ENCODE measurements at regions not wholly inside any gene's neighbourhood (a gene's known extent, or its start where the extent isn't known, plus 50 kb on each side); places are given as distances from the start of the nearest gene placed in this dataset.

- intact Hi-C loops (cut with DNase I; ENCODE audit: low total_unique reads): no loop called here
- Histone ChIP-seq H3K27ac (no peak overlapping the region), H3K4me3 (no peak overlapping the region), H3K36me3 (no peaks in the 10 kb centered on the region), H3K27me3 (no peaks in the 10 kb centered on the region), H3K4me1 (peaks cover 0 to 4% of the 10 kb centered on the region in 2 donors), H3K9me3 (no peaks in the 10 kb centered on the region)
- no peak for DNase-seq
- no peak for TF ChIP-seq POLR2A (IDR thresholded peaks at IDR 0.05)
Measured at GRCh38 chr14:26276757-26277156, 321.1 kb downstream of the NOVA1 start.

GRCh38 chr14:26265170-26265685 is 332.6 kb downstream of the NOVA1 start:
- no peak for DNase-seq

GRCh38 chr14:26261368-26262122 is 336.3 kb downstream of the NOVA1 start:
- no peak for TF ChIP-seq POLR2A (IDR thresholded peaks at IDR 0.05)
- TF ChIP-seq CTCF (IDR thresholded peaks at IDR 0.05): no peak
- Histone ChIP-seq H3K4me1 (no peaks in the 10 kb centered on the region), H3K9me3 (no peaks in the 10 kb centered on the region), H3K4me3 (no peak overlapping the region), H3K27me3 (no peaks in the 10 kb centered on the region), H3K27ac (no peak overlapping the region), H3K36me3 (no peaks in the 10 kb centered on the region)
- intact Hi-C loops (cut with DNase I; ENCODE audit: low total_unique reads): no loop called here
- no peak for DNase-seq

More at GRCh38 chr14:26265170-26265685, 332.6 kb downstream of the NOVA1 start:
- Histone ChIP-seq H3K9me3 (no peaks in the 10 kb centered on the region), H3K27ac (no peak overlapping the region), H3K4me1 (no peaks in the 10 kb centered on the region), H3K36me3 (no peaks in the 10 kb centered on the region), H3K27me3 (no peaks in the 10 kb centered on the region), H3K4me3 (no peak overlapping the region)
- intact Hi-C loops (cut with DNase I; ENCODE audit: low total_unique reads): no loop called here
- TF ChIP-seq POLR2A (IDR thresholded peaks at IDR 0.05) (no peak), CTCF (IDR thresholded peaks at IDR 0.05) (no peak)

GRCh38 chr14:26255213-26255612 is 342.6 kb downstream of the NOVA1 start:
- intact Hi-C loops (cut with DNase I; ENCODE audit: low total_unique reads): no loop called here
- no peak overlapping the region for H3K27ac ChIP-seq
- H3K9me3 ChIP-seq: no peaks in the 10 kb centered on the region
- no peaks in the 10 kb centered on the region for H3K27me3 ChIP-seq
- H3K4me3 ChIP-seq: no peak overlapping the region
- H3K4me1 ChIP-seq: no peaks in the 10 kb centered on the region
- peak in 1 of 2 donors; percentile 25 for DNase-seq
- peak; percentile 37 to 56 (median 45) for TF ChIP-seq CTCF (IDR thresholded peaks at IDR 0.05)
- no peak for TF ChIP-seq POLR2A (IDR thresholded peaks at IDR 0.05)
- H3K36me3 ChIP-seq: no peaks in the 10 kb centered on the region

- no peak for DNase-seq
- Histone ChIP-seq H3K4me3 (no peak overlapping the region), H3K36me3 (no peaks in the 10 kb centered on the region), H3K4me1 (no peaks in the 10 kb centered on the region), H3K9me3 (no peaks in the 10 kb centered on the region), H3K27ac (no peak overlapping the region), H3K27me3 (no peaks in the 10 kb centered on the region)
- intact Hi-C loops (cut with DNase I; ENCODE audit: low total_unique reads): no loop called here
- TF ChIP-seq POLR2A (IDR thresholded peaks at IDR 0.05) (no peak), CTCF (IDR thresholded peaks at IDR 0.05) (no peak)
Measured at GRCh38 chr14:26252176-26252575, 345.7 kb downstream of the NOVA1 start.
